Hepatocyte (in vitro differentiated cells): ENCODE measurements at regions not wholly inside any gene's neighbourhood (a gene's known extent, or its start where the extent isn't known, plus 50 kb on each side); places are given as distances from the start of the nearest gene placed in this dataset.

ENCODE experiments used
- CTCF ChIP-seq: fragments of 200-600 bp; sonication (generic); IDR thresholded peaks from 2 replicates; pipeline ENCODE4 v1.5.1; 2016; ENCODE audit warnings: antibody characterized with exemption, mild to moderate bottlenecking; ENCODE audit not compliant: poor library complexity
- EZH2 ChIP-seq: fragments of 200-600 bp; sonication (generic); IDR thresholded peaks from 2 replicates; pipeline ENCODE4 v1.6.1; 2016; ENCODE audit warnings: antibody characterized with exemption, mild to moderate bottlenecking, borderline replicate concordance

DNA sequence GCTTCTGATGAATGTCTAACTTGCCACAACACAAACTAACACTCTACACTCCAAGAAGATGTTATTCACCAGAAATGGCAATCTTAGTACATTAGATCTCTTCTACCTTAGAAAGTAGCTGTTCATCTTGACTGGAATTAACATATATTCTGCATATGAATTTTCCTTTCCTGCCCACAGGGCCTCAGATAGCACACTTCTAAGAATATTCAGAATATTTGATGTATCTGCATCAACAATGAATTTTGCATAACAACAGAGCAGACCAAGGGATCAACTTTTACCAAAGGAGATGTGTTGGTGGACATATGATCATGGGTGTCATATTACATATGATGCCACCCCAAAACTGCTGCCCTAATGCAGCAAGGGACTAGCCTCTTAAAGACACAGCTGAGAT lies 960.8 kb upstream of the GHITM start:
- TF ChIP-seq CTCF (no peak), EZH2 (no peak)
